Skin of body (tissue), 1 donor: ENCODE measurements at regions not wholly inside any gene's neighbourhood (a gene's known extent, or its start where the extent isn't known, plus 50 kb on each side); places are given as distances from the start of the nearest gene placed in this dataset.
A peak's percentile ranks its signal among the peaks of the same experiment; 100 is the strongest.
"Not testable (repeated sequence)": the region's sequence is repeated elsewhere in the genome, so short reads cannot be mapped to it uniquely, and the experiment has no call there.

Source experiments
- DNase-seq: peaks from one replicate; lab custom pipeline; 2025; lab: John Stamatoyannopoulos, UW

GRCh38 chr12:124386661-124387527 lies 92.0 kb downstream of the RFLNA start:
- no peak for DNase-seq

- no peak for DNase-seq
Measured at GRCh38 chr12:124386059-124386458, 91.2 kb downstream of the RFLNA start.

- DNase-seq = no peak
Measured at GRCh38 chr12:124385219-124385969, 90.5 kb downstream of the RFLNA start.

- DNase-seq = no peak
Measured at GRCh38 chr12:124384299-124384894, 89.5 kb downstream of the RFLNA start.

- no peak for DNase-seq
Measured at GRCh38 chr12:124383028-124383427, 88.1 kb downstream of the RFLNA start.

- peak; percentile 50 for DNase-seq
Measured at GRCh38 chr12:124381456-124382296, 86.8 kb downstream of the RFLNA start.

- no peak for DNase-seq
Measured at GRCh38 chr12:124380796-124381455, 86.0 kb downstream of the RFLNA start.

GRCh38 chr12:124379938-124380754 lies 85.3 kb downstream of the RFLNA start:
- peak; percentile 82 for DNase-seq

- no peak for DNase-seq
Measured at GRCh38 chr12:124379379-124379937, 84.6 kb downstream of the RFLNA start.

- DNase-seq = no peak
Measured at GRCh38 chr12:124378926-124379325, 84.0 kb downstream of the RFLNA start.

GRCh38 chr12:124377981-124378509 lies 83.2 kb downstream of the RFLNA start:
- DNase-seq = no peak

- no peak for DNase-seq
Measured at GRCh38 chr12:124376435-124376834, 81.5 kb downstream of the RFLNA start.

GRCh38 chr12:124375789-124376175 lies 80.9 kb downstream of the RFLNA start:
- DNase-seq = no peak

GRCh38 chr12:124375141-124375788 lies 80.4 kb downstream of the RFLNA start:
- no peak for DNase-seq

GRCh38 chr12:124374567-124374966 lies 79.7 kb downstream of the RFLNA start:
- no peak for DNase-seq

- DNase-seq = no peak
Measured at GRCh38 chr12:124374147-124374546, 79.3 kb downstream of the RFLNA start.

GRCh38 chr12:124373701-124374100 lies 78.8 kb downstream of the RFLNA start:
- DNase-seq = not testable (repeated sequence)

- DNase-seq = no peak
Measured at GRCh38 chr12:124372831-124373230, 77.9 kb downstream of the RFLNA start.
